ENCODE measurements at regions not wholly inside any gene's neighbourhood (a gene's known extent, or its start where the extent isn't known, plus 50 kb on each side); places are given as distances from the start of the nearest gene placed in this dataset.

GRCh38 chr5:62112689-62113228 is 193.2 kb upstream of the KIF2A start:
- H3K4me3 ChIP-seq (ENCODE audit: low read depth, low read length): no peak overlapping the region
- TF ChIP-seq CTCF (IDR thresholded peaks at IDR 0.05; ENCODE audit: low read depth, low read length): no peak

DNA sequence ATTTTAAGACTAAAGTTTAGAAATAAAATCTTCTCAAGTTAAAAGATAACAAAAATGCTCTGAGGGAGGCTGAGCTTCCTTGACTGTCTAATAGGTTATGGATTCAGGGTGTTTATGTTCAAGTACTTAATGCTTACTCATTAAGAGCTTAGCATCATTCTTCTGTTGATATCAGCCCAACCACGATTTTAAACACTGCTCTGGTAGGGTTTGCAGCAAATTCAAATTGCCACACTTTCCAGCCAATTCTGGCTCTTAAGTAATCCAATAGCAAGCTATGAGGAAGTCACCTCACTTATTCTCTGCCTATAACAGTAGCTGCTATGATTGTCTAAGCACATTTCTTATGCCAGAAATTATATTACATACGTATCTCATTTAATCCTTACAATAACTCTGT is 191.0 kb upstream of the KIF2A start:
- no peak overlapping the region for H3K4me3 ChIP-seq (ENCODE audit: low read depth, low read length)
- no peak for TF ChIP-seq CTCF (IDR thresholded peaks at IDR 0.05; ENCODE audit: low read depth, low read length)

DNA sequence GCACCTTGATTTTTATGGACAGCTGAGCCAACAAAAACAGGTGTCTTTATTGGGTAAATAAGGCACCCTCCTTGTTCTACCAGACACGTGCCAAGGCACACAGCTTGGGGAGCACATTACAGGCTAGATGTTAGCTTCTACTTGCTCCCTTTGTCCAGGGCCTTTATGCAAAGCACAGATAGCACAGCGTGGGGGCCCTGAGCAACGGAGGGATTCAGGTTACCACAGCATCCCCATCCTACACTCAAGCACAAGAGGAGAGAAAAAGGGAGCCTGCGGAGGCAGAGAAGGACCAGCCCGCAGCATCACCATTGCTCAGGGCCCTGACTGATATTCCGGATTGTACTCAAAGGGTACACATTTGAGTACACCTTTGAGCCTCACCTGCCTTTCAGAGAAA is 181.7 kb upstream of the KIF2A start:
- no peak for TF ChIP-seq CTCF (IDR thresholded peaks at IDR 0.05; ENCODE audit: low read depth, low read length)
- H3K4me3 ChIP-seq (ENCODE audit: low read depth, low read length): no peak overlapping the region

- no peak overlapping the region for H3K4me3 ChIP-seq (ENCODE audit: low read depth, low read length)
- no peak for TF ChIP-seq CTCF (IDR thresholded peaks at IDR 0.05; ENCODE audit: low read depth, low read length)
Observed at GRCh38 chr5:62126090-62126489, 179.9 kb upstream of the KIF2A start.

GRCh38 chr5:62127098-62127736 is 178.8 kb upstream of the KIF2A start:
- no peak for TF ChIP-seq CTCF (IDR thresholded peaks at IDR 0.05; ENCODE audit: low read depth, low read length)
- H3K4me3 ChIP-seq (ENCODE audit: low read depth, low read length): no peak overlapping the region

- H3K4me3 ChIP-seq (ENCODE audit: low read depth, low read length): no peak overlapping the region
- no peak for TF ChIP-seq CTCF (IDR thresholded peaks at IDR 0.05; ENCODE audit: low read depth, low read length)
Observed at GRCh38 chr5:62130107-62130506, 175.9 kb upstream of the KIF2A start.

DNA sequence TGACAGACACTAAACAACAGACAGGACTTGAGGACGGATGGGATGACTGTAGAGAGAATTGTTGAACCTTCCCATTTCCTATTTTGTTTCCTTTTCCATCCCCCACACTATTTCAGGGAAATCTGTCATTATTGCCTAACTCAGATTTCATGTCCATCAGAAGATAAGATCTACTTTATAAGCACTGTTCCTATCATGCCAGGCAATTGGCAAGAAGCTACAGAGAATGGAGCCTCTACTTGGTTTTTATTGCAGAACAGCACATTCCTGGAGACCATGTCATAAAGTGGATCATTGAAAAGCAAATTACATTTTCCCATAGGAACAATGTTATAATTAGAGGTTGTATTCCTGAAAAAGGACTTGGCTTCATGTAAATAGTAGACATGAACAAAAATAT is 173.7 kb upstream of the KIF2A start:
- no peak for TF ChIP-seq CTCF (IDR thresholded peaks at IDR 0.05; ENCODE audit: low read depth, low read length)
- no peak overlapping the region for H3K4me3 ChIP-seq (ENCODE audit: low read depth, low read length)

Data from WI38 (cell line).